GM08714 (cell line): ENCODE measurements at regions not wholly inside any gene's neighbourhood (a gene's known extent, or its start where the extent isn't known, plus 50 kb on each side); places are given as distances from the start of the nearest gene placed in this dataset.

ENCODE experiments used
- H3K4me3 ChIP-seq: fragments of 200-500 bp; sonication (Bioruptor generic); 2 replicates; pipeline ENCODE4 v1.5.1; 2014; ENCODE audit warnings: mild to moderate bottlenecking, low read length, inconsistent platforms
- ZNF274 ChIP-seq: IDR thresholded peaks from 2 replicates; pipeline ENCODE4 v1.6.1; 2012; ENCODE audit warnings: mild to moderate bottlenecking, low read depth, low read length

DNA sequence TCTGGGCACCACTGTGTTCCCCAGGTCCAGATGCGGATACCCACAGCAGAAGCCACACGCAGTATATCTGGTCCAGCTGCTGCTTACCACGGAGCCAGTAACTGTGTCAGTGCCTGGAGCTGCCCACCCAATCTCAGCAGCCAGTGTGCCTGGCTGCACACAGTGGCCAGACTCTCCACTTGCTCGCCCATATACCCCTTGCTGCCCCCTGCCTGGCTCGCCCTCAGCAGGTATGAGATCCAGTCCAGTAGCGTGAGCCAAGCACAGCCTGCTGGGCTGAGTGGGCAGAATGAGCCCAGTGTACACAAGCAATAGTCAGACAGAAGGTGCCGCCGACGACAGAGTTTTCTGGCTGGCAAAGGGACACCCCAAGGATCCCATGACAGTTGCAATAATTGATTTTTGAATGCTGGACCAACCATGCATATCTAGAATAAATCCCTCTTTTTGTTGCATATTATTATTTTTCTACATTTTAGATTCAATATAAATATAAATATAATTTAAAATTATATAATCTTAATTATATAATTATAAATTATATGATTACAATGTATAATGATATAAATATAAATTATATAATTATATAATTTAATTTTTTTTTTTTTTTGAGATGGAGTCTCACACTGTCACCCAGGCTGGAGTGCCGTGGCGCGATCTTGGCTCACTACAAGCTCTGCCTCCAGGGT is 918.8 kb upstream of the MIR17HG start:
- no peak for TF ChIP-seq ZNF274
- H3K4me3 ChIP-seq: no peak overlapping the region

DNA sequence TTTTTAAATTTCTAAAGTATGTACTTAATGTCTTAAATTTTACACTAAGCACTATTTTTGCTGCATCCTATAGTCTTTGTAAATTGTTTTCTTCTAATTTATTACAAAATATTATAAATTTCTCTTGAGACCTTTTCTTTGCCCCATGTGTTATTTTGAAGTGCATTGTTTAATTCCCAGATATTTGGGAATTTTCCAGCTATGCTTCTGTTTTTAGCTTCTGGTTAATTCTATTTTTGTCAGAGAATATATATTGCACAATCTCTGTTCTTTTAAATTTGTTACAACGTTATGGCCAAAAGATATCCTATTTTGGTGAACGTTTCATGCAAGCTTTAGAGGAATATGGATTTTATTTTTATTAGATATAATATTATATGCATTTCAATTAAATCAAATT is 917.4 kb upstream of the MIR17HG start:
- H3K4me3 ChIP-seq: no peak overlapping the region
- TF ChIP-seq ZNF274: no peak

DNA sequence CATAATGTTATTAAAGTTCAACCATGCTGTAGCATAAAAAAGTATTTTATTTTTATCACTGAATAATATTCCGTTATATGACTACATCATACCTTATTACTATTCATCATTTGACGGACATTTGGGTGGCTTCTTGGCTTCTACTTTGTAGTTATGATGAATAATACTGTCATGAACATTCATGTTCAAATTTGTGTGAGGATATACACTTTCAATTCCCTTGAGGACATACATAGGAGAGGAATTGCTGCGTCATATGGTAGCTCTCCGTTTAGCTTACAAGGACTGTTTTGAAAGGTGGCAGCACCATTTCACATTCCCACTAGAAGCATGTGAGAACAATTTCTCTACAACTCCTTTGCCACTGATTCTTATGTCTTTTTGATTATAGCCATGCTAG is 910.8 kb upstream of the MIR17HG start:
- no peak overlapping the region for H3K4me3 ChIP-seq
- TF ChIP-seq ZNF274: no peak

DNA sequence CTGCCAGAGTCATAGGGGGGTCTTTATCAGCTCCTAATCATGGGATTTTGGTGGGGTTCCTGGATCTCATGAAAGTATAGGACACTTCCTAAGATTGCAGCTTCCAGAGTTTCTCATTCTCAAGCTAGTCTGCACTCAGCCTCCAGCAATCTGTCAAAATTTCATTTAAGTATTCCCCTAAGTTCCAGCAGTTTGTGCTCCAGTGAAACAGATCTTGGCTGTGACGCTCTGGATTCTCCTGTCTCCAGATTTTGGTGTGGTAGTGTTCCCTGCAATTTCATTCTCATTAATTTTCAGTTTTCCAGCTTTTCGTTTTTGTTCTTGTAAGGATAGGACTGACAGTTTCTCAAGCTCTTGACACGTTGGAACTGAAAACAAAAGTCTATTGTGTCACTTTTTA is 908.9 kb upstream of the MIR17HG start:
- H3K4me3 ChIP-seq: no peak overlapping the region
- no peak for TF ChIP-seq ZNF274

DNA sequence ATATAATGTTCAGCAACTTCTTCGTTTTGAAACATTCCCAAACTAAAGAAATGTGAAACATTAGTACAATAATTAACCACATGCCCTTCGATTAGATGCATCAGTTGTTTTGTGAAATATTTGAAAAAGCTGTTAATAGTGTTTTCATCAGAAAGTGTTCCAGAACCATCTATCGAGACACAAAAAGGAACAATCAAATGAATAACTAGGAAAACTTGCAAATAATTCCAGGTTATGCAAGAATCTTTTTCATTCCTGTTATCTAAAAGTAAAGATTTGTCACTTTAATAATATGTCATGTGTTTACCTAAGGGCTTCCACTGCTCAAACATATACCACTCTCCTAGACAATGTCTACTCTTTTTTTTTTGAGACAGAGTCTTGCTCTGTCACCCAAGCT is 904.2 kb upstream of the MIR17HG start:
- no peak for TF ChIP-seq ZNF274
- no peak overlapping the region for H3K4me3 ChIP-seq

DNA sequence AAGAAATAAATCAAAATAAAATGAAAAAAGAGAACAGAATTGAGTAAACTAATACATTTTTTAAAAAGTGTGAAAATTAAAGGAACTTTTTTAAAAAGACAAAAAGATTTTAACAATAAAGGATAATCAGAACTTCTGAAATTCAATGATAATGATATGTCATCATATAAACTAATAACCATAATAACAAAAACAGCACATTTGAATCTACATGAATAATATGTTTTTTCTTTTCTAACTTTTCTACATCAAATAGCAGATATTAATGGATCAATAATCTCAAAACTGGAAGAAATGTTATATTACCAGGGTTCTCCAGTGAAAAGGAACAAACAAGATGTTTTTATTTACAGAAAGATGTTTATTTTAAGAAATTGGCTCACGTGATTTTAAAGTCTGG is 903.3 kb upstream of the MIR17HG start:
- no peak for TF ChIP-seq ZNF274
- no peak overlapping the region for H3K4me3 ChIP-seq

DNA sequence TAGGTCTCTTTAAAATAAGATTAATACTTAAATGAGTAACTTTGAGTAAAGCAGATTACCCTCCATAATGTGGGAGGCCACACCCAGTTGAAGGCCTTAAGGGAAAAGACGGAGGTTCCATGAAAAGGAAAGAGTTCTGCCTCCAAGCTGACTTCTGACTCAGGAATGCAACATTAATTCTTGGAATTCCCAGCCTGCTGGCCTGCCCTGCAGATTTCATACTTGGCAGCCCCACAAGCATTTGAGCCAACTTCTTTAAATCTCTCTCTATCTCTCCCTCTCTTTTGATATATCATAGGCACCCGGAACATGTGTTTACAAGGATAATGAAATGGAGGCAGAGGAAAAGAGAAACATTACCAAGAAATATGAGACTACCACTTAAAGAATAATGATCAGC is 902.3 kb upstream of the MIR17HG start:
- no peak overlapping the region for H3K4me3 ChIP-seq

DNA sequence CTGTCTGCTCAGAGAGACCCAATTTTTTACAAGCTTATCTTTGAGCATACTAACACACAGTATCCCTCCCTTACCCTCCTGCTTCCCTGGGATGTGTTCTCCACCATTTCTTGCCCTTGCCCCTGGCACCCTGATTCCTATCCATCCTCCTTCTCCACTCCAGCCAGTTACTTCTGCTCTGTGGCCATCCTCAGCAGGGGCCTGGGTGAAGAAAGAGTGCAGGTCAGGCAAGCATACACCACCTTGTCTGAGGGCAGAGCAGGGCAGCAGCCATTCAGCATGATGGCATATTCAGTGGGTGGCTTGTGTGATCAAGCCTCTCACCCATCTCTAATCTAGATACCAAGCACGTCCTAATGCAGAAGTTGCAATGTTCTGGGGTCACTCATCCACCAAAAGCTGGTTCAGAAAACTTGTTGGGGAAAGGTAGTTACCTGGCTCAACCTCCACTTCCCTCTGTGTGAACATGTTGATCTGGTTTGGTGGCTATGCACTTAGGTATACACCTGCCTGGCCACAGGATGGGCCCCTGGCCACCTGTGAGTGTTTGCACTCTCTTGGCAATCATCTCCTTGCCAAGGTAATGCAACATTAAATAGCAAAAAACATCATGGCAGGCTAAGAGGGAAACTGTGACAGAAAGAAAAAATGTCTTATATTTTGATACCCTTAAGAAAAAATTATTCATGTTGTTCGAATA is 900.3 kb upstream of the MIR17HG start:
- H3K4me3 ChIP-seq: no peak overlapping the region
- no peak for TF ChIP-seq ZNF274

More for the DNA sequence above, 902.3 kb upstream of the MIR17HG start:
- TF ChIP-seq ZNF274: no peak

DNA sequence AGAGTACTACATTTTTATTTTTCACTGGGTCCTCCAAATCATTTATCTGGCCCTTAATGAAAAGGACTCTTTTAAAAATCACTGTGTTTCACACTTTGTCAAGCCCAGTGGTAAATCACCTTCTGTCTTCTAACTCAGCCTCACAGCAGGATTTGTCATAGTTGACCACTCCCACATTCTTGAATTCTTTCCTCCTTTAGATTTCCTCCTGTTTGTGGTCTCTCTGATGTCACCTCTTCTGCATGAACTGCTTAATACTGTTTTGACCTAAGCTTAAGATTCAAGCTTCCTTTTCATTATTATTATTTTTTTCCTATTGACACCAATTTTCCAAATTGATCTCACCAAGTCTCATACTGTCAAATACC is 899.8 kb upstream of the MIR17HG start:
- H3K4me3 ChIP-seq: no peak overlapping the region
- no peak for TF ChIP-seq ZNF274

DNA sequence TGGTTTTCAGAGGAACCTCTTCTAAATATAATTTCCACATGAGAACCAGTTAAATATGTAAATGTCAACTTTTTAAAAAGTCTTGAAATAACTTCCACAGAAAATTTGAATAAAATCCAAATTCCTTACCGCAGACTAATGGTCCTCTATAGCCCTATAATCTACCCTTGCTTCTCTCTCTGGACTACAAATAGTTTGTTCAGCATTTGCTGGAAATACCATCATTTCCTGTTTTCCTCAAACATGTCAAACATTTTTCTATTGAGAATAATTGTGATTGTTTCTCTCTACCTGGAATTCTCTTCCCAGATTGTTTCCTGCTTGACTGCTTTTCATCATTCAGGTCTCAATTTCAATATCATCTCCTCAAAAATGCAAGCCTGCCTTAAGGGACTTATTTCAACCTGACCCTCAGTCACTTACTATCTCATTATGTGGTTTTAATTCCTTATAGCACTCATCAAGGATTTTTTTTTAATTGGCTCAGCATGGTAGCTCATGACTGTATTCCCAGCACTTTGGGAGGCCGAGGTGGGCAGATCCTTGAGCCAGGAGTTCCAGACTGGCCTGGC is 898.9 kb upstream of the MIR17HG start:
- no peak for TF ChIP-seq ZNF274
- H3K4me3 ChIP-seq: no peak overlapping the region

DNA sequence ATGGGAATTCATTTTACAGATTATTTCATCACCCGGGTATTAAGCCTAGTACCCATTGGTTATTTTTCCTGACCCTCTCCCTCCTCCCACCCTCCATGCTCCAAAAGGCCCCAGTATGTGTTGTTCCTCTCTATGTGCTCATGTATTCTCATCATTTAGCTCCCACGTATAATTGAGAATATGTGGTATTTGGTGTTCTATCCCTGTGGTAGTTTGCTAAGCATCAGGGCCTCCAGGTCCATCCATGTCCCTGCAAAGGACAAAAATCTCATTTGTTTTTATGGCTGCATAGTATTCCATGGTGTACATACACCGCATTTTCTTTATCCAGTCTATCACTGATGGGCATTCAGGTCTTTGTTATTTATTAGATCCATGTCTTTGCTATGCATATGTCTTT is 894.1 kb upstream of the MIR17HG start:
- H3K4me3 ChIP-seq: no peak overlapping the region
- TF ChIP-seq ZNF274: no peak

DNA sequence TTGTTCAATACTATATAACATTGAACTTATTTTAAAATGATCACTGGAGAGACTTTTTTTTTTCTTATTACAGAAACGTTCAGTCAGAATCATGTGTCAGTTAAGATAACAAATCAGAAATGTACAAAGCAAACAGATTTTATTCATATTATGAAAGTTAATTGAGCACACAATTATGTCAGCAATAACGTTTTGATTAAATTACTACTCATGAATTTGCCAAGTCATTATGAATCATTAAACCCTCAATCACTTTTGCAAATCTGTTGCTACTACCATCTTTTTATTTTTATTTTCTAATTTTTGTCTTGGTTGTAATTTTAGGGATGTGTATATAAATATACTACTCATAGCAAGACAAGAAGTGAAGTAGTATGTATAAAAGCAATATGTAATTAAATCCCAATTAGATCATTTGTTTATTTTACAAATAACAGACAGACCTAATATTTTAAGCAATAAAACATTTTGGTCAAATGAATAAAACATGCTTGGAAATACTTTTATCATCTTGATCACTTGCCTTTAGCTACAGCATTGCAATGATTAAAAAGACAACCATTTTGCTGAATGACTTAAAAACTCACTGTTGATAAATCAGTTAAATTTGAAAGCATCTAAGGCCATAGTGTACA is 893.4 kb upstream of the MIR17HG start:
- H3K4me3 ChIP-seq: no peak overlapping the region
- no peak for TF ChIP-seq ZNF274

DNA sequence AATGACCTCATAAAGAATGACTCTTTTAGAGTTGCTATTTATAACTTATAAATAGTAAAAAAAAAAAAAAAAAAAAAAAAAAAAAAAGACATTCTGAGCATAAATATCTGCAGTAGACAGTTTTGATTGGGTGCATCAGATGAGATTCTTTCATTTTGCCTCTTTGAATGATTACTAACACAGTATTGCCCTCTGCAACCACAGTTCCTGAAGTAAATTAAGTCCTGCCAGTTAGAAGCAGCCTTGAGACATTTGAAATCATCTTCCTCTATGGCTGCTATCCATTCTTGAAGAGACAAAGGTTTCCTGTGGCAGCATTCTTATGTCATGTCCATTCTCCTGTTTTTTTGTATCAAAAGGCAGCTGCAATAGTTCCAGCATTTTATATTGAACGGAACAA is 892.4 kb upstream of the MIR17HG start:
- no peak for TF ChIP-seq ZNF274
- no peak overlapping the region for H3K4me3 ChIP-seq

DNA sequence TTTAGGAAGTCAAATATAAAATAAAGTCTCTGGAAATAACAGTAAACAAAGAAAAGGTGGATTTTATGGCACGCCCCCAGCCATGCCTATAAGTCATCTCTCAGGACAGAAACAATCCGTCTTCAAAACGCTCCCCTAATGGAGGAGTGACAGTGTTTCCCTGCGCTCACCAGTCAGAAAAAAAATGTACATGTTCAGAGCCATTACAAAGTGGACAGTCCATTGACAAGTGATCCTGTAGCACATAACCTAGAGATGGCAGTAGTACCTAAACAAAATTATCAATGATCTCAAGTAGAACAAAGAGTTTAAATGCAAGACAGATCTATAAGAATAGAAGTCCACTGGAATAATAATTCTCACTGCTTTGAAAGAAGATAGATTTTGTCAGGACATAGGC is 891.7 kb upstream of the MIR17HG start:
- TF ChIP-seq ZNF274: no peak
- H3K4me3 ChIP-seq: no peak overlapping the region

DNA sequence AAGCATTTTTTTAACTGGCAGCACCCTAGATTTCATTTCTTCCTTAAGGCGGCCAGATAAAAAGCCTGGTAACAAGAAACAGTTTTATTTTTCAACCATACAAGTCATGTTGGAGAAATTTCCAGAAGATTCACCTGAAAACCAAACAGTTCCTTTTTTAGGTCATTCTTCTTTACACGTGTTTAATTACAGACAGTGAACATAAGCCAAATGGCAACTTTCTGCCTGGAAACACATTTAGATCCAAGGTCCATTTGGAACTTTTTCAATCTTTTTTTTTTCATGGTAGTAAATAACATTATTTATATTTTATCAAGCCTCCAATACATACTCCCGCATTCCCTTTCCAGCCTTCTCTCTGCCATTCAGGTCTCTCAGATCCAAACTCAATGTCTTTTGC is 886.1 kb upstream of the MIR17HG start:
- TF ChIP-seq ZNF274: no peak

More for the DNA sequence above, 886.1 kb upstream of the MIR17HG start:
- no peak overlapping the region for H3K4me3 ChIP-seq
